ENCODE measurements at regions not wholly inside any gene's neighbourhood (a gene's known extent, or its start where the extent isn't known, plus 50 kb on each side); places are given as distances from the start of the nearest gene placed in this dataset.

GRCh38 chr5:162786234-162786633 is 651.2 kb upstream of the CCNG1 start:
- TF ChIP-seq CTCF (IDR thresholded peaks at IDR 0.05; ENCODE audit: poor library complexity) (no peak), EZH2 (IDR thresholded peaks at IDR 0.05; ENCODE audit: borderline replicate concordance) (no peak)
